Fibroblast of skin of right biceps (primary cell): ENCODE measurements at regions not wholly inside any gene's neighbourhood (a gene's known extent, or its start where the extent isn't known, plus 50 kb on each side); places are given as distances from the start of the nearest gene placed in this dataset.
A peak's percentile ranks its signal among the peaks of the same experiment; 100 is the strongest.
"Not testable (repeated sequence)": the region's sequence is repeated elsewhere in the genome, so short reads cannot be mapped to it uniquely, and the experiment has no call there.

Experiments
- DNase-seq: peaks from one replicate; pipeline ENCODE4 v3.0.0-alpha.2; 2013

DNA sequence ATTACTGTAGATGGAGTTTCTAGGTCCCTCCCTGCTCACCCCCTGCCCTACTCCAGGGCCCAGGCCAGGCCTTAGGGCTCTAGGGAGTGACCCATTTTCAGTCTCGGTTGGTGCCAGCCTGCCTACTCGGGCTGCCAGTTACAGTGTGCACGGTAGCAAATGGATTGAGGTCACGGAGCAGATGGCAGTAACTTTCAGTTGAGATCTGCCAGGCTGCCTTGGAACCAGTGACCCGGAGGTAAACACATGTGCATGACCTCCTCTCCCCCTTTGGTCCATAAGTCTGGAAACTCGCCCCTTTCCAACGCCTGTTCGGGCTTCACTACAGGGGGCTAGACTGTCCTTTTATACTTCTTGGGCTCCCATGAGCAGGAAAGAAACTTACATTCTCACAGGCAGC lies 139.7 kb upstream of the TBX3 start:
- no peak for DNase-seq

GRCh38 chr12:114821570-114821969 lies 137.6 kb upstream of the TBX3 start:
- peak; percentile 60 for DNase-seq

DNA sequence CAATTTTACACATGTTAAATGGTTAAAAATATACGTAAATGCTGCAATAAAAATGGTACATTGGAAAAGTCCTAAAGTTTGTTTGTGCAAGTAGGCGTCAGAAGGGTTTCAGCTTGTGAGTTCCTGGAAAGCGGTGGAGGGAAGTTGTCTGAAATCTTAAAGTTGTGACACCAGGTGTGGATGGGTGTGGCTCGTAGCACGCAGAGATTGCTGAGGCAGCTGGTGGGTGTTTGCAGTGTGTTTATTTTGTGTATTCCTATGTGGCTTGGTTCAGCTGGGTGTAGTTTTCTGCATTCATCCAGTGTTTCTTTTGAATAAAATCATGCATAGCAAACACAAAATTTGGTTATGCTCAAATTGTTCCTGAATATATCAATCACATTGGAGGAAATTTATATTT lies 136.8 kb upstream of the TBX3 start:
- DNase-seq = no peak

DNA sequence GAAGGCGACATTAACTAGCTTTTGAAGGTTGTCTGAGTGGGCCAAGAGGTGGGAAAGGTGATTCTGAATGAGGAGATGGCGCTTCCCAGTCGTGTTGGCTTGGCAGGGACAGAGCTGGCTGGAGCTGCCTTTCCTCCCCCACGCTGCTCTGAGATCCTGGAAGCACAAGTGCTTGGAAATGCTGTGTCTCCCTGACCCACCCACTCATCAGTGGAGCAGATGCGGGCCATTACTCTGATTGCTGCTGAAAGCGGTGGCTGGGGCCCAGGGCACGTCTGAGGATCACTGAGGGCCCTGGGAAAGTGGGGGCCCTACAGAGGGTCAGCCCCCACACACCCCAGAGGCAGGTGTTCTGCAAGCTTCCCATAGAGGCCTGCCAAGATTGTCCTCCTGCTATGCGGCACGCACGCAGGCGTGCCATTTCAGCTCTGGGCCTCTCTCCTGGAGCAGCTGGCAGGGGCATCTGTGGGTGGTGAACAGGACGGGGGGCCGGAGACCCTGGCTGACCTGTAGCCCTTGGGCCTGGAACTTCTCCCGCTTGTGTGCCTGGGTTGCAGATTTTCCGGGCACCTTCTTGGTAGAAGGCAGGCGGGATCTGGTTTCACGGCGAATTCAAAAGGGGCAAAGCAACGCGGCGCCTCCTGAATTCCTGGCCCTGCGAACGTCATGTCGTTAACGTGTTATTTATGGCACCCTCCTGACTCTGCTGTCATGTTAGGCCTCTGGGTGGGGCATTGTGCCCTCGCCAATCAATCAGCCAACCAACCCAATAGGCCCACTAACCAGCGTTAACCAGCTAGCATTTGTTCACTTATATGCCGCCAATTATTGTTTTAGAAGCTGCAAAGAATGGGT lies 133.8 kb upstream of the TBX3 start:
- DNase-seq = no peak

- no peak for DNase-seq
Measured at GRCh38 chr12:114815026-114815795, 131.2 kb upstream of the TBX3 start.

DNA sequence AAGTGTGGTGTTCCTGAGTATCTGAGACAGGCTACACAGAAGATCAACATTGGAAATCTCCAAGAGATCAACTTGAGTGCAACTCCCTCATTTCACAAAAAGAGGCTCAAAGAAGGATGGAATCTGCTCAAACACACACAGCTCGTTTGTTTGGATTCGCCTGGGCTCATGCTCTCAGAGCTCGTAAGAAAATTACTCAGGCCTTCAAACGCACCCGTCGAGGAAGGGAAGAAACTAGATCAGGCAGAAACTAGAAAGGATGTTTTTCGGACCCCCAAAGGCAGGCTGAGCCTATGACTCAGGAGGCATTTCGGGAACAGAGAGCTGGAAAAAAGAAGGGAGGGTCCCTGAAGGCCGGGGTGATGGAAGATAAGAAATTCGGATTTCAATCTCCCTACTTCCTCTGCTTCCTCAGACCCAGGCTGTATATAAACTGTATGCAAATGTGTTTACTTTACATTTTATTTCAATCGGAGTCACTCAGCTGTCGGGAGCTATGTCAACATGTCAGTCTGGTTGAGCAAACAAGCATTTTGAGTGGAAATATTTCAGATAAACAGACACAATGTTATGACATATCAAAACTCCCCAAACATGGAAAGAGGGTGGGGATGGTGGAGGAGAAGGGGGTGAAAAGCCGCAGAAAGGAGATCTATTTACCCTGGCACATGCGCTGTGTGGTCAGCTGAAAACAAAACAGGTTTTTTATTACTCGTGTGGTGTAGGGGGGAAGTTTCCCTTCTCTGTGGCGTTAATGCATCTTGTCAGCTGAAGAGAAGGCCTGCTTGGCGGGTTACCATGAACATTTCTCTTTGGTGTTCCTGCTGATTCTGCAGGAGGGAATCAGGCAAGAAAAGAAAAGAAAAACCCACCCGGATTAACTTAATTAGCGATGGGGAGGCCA lies 129.1 kb upstream of the TBX3 start:
- no peak for DNase-seq

DNA sequence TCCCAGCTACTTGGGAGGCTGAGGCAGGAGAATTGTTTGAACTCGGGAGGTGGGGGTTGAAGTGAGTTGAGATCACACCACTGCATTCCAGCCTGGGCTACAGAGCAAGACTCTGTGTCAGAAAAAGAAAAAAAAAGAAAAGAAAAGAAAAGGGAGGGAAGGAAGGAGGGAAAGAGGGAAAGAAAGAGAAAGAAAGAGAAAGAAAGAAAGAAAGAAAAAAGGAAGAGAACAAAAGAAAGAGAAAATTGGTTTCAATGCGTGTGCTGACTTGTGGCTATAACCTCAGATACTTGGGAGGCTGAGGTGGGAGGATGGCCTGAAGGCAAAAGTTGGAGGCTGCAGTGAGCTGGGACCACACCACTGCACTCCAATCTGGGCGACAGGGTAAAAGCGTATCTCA lies 128.4 kb upstream of the TBX3 start:
- DNase-seq = no peak

GRCh38 chr12:114809097-114809496 lies 125.1 kb upstream of the TBX3 start:
- DNase-seq = no peak

DNA sequence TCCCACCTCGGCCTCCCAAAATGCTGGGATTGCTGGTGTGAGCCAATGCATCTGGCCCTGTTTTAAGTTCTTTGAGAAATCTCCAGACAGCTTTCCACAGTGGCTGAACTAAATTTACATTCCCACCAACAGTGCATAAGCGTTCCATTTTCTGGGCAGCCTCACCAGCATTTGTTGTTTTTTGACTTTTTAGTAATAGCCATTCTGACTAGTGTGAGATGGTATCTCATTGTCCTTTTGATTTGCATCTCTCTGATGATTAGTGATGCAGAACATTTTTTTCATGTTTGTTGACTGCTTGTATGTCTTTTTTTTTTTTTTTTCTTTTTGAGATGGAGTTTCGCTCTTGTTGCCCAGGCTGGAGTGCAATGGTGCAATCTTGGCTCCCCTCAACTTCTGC lies 117.4 kb upstream of the TBX3 start:
- not testable (repeated sequence) for DNase-seq

DNA sequence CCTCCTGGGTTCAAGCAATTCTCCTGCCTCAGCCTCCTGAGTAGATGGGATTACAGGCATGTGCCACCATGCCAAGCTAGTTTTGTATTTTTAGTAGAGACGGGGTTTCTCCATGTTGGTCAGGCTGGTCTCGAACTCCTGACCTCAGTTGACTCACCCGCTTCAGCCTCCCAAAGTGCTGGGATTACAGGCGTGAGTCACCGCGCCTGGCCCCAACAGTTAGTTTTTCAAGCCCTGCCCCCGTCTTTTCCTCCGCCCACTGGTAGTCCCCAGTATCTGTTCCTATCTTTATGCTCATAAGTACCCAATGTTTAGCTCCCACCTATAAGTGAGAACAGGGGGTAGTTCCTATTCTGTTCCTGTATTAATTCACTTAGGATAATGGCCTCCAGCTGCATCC lies 116.6 kb upstream of the TBX3 start:
- peak; percentile 68 for DNase-seq

DNA sequence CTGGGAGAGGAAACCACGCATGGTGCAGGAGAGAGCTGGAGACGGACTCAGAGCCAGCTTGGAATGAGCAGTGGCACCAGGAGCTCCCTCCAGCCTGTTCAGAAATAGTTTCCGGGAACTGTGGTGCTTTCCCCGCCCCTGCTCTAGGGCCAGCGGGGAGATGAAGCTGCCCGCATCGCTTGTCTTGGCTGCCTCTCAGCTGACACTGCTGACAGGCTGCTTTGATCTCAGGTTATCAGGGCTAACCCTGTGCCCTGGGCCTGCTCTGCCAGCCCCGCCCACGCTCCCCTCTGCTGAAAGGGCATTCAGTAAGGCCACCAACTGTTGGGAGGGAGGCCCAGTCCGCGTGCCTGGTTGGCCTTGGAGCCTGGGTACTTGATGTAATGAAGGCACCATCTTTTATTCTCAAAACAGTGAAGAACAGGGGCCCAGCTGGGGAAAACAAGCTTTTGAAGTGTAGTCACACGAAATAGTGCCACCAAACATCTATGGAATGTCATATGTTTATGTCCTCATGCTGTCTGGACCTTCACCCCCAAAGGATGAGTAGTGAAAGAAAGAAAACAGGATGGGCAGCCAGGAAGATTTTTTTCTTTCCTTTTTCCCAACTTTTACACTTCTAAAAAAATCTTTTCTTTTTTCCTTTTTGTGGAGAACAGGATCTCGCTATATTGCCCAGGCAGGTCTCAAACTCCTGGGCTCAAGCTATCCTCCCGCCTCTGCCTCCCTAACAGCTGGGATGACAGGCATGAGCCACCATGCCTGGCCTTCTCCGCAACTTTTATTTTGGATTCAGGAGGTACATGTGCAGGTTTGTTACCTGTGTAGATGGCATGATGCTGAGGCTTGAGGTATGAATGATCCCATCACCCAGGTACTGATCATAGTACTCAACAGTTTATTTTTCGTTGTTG lies 115.9 kb upstream of the TBX3 start:
- DNase-seq = peak; percentile 61

DNA sequence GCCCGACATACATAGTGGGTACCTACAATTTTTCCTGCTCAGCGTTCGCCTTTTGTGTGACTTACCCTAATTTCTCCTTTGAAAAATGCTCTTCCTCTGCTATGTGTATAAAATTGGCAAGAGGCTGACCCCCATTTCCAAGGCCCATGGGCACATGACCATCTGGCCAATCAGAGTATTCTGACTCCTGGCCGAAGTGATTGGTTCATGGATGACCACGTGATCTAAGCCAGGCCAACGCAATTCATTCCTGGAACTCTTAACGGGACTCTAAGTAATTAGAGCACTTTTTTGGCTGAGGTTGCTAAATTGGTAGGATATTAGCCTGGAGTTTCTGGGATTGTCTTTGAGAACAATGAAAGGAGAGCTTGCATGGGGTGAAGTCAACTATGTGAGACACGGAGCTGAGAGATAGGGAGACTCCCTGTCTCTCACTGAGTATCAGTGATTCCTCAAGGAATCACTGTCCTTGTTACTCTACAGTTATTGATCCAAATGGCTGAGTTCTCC lies 110.1 kb upstream of the TBX3 start:
- DNase-seq = no peak

GRCh38 chr12:114790276-114790675 lies 106.3 kb upstream of the TBX3 start:
- no peak for DNase-seq

- no peak for DNase-seq
Measured at GRCh38 chr12:114789821-114790220, 105.8 kb upstream of the TBX3 start.

- no peak for DNase-seq
Measured at GRCh38 chr12:114789276-114789675, 105.3 kb upstream of the TBX3 start.

GRCh38 chr12:114784526-114784925 lies 100.6 kb upstream of the TBX3 start:
- DNase-seq = no peak

GRCh38 chr12:114783089-114783618 lies 99.2 kb upstream of the TBX3 start:
- no peak for DNase-seq

GRCh38 chr12:114780746-114781399 lies 96.9 kb upstream of the TBX3 start:
- DNase-seq = no peak

GRCh38 chr12:114779647-114780046 lies 95.7 kb upstream of the TBX3 start:
- no peak for DNase-seq

- no peak for DNase-seq
Measured at GRCh38 chr12:114779186-114779585, 95.2 kb upstream of the TBX3 start.
